NCI-H2171 treated with DMSO at 0.1 percent for 48 hours (cell line): ENCODE measurements at regions not wholly inside any gene's neighbourhood (a gene's known extent, or its start where the extent isn't known, plus 50 kb on each side); places are given as distances from the start of the nearest gene placed in this dataset.
A peak's percentile ranks its signal among the peaks of the same experiment; 100 is the strongest.

ENCODE experiments used
- DNase-seq: peaks from one replicate; lab custom pipeline; 2025; lab: John Stamatoyannopoulos, UW

DNA sequence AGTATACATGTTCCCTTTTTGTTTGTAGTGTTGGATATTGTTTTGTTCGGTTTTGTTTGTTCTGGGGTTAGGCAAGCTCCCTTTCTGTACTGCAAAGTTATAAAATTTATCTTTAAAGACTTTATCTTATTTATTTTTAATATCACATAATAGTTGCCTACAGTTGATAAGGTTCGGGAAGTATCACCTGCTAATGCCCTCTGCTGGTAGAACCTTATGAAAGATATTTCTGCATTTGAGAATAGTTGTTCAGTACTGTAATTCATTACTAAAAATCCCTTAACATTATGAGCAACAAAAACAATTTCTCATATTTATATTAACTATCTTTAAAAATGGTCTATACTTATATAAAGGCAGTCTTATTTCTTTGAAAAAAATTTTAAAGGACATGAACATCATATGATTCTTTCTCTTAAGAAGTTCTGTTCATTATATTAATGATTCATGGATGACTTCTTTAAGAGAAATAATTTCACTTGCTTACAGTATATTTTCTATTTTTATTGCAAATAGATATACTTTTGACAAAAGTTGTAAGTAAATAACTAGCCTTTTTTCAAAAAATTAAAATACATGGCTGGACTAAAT lies 1126.8 kb downstream of the SI start:
- peak; percentile 2 for DNase-seq

DNA sequence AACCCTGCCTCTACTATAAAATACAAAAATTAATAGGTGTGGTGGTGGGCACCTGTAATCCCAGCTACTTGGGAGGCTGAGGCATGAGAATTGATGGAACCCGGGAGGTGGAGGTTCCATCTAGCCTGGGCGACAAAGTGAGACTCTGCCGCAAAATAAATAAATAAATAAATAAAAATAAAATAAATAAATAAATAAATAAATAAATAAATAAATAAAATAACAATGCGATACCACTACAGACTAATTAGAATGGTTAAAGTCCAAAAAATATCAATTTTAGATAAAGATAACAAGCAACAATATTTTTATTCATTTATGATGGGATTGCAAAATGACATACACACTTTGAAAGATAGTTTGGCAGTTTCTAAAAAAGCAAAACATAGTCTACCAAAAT lies 1131.5 kb downstream of the SI start:
- no peak for DNase-seq

DNA sequence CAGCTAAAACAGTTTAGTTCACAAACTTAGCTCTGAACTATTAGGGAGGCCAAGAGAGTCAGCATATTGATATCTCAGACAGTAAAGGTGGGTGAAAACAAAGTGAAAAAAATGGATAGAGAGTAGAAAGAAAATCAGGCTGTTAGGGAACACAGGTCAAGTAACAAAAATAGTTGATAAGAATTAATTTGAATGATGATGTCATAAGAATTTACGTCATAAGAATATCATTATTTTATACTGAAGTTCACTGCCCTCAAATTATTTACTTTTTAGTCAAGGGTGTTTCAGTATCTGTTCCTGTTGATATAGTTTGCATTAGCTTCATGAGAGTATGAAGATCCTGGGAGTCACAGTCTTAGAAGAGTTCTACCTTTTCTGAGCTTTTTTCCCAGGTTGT lies 1134.6 kb downstream of the SI start:
- no peak for DNase-seq

DNA sequence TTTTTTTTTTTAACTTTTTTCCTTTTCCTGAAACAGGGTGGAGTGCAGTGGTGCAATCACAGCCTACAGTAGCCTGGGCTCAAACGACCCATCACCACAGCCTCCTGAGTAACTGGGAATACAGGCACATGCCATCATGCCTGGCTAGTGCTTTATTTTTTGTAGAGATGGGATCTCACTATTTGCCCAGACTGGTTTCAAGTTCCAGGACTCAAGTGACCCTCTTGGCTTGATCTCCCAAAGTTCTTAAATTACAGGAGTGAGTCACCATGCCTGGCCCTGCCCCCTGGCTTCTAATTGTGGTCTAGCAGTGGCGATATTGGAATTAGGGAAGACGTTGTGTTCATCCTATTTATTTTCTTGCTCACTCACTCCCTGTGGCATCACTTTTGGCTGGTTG lies 1138.4 kb downstream of the SI start:
- DNase-seq: peak; percentile 3

DNA sequence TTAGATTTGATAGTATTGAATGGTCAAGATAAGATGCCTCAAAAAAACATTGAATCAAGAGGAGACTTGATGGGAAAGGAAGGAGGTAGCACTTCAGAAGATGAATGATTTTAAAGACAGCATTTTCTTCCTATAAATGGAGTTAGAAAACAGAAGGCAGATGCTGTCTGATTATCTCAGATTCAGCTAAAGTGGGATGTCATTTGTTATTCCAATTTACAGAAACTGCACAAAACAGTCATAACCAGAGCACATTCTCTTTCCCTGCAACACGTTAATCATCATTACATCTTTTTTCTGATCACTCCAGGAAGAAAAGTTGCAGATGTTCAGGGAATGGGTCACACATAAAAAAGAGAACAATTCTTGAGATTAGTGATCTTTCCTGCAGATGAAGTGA lies 1141.8 kb downstream of the SI start:
- no peak for DNase-seq

DNA sequence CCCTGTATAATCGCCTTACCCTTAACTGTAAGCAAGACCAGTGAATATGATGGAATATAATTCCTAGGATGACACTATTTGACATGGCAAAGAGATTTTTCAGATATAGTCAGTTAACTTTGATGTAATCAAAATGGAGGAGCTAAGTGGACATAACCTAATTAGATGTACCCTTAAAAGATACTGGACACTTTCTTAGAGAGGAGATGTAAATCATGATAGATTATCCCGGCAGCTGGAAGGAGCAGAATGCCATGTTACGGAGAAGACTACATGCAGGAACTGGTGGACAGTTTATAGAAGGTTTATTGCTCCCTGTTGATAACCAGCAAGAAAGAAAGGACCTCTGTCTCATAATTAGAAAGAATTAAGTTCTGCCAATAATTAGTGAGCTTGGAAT lies 1142.9 kb downstream of the SI start:
- DNase-seq: no peak

DNA sequence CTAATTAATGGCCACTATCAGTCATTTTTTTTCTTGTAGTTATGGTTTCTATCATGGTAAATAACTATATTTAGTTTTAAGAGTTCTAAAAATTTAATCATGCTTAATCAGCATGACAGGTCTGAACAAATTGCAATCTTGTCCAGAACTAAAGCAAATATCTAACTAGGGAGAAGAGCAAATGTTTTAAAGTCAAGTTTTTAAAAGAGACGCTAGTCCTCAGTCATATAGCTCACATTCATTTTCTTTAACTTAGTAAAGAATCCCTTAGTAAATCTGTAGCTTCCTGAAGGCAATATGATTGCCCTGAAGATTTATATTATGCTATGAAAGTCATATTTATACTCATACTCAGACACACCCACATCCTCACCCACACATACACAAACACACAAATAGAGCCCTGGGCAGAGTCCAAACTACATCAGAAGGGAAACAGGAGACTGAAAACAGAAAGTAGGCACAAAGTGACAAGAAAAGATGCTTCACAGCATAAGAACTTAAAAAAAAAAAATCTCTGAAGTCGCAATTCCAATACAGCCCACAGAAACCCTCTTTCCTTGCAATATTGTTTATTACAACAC lies 1149.1 kb downstream of the SI start:
- no peak for DNase-seq

DNA sequence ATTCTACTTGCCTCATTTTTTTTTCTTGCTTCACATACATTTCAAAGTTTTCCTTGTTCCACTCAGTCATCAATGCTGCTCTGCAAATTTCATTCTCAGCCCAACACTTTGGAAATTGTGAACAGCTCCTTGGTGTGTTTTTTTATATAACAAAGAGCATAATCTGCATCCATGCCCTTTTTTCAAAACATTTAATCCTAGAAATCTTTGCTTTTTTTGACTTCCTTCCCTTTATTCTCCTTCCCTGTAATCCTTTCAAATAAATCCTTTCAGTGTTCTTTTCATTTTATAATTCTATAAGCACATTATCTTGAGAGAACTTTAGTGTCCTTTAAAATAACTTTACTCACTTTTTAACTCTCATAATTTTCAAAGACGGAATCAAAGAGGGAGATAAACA lies 1150.8 kb downstream of the SI start:
- DNase-seq: no peak

DNA sequence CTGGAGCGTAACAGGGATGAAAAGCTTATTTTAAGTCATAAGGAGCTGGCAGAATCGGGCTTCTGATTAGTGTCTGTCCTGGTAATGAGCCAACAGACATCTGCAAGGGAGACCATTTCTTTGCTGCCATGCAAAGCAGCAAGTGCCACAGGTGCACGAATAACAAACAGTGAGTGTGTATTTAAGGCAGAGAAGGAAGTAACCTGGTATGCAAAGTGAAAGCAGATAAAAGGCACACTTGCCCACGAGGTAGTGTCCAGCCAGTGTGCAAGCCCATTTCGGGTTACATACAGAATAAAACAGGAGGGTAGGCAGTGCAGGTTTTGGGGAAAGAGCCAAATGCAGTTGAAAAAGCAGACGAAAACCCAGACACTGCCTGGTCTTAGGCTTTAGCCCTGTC lies 1153.7 kb downstream of the SI start:
- DNase-seq: no peak

DNA sequence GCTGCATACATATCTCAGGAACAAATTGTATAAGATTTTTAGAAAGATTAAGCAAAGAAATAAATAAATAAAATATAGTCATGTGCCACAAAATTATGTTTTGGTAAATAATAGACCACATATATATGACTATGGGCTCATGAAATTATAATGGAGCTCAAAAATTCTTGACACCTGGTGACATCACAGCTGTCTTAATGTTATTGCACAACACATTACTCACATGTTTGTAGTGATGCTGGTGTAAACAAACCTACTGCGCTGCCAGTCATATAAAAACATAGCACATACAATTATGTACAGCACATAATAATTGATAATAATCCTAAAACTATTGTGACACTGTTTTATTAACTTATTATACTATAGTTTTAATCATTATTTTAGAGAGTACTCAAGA lies 1159.1 kb downstream of the SI start:
- no peak for DNase-seq

DNA sequence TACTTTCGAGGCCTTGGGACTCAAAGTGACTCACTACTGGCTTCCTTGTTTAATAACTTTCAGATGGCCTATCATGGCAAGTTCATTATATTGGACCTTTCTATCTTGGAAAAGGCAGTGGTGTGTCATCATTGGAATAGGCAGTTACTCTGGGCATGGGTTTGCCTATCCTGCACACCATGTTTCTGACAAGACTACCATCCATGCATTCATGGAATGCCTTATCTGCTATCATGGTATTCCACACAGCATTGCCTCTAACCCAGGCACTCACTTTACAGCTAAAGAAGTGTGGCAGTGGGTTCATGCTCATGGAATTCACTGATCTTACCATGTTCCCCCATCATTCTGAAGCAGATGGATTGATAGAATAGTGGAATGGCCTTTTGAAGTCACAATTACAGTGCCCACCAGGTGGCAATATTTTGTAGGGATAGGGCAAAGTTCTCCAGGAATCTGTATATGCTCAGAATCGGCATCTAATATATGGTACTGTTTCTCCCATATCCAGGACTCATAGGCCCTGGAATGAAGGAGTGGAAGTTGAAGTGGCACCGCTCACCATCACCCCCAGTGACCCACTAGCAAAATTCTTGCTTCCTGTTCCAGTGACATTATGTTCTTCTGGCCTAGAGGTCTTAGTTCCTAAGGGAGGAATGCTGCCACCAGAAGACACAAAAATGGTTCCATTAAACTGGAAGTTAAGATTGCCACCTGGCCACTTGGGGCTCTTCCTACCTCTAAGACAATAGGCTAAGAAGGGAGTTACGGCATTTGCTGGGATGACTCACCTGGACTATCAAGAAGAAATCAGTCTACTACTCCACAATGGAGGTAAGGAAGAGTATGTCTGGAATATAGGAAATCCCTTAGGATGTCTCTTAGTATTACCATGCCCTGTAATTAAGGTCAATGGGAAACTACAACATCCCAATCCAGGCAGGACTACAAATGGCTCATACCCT lies 1161.4 kb downstream of the SI start:
- DNase-seq: peak; percentile 37

DNA sequence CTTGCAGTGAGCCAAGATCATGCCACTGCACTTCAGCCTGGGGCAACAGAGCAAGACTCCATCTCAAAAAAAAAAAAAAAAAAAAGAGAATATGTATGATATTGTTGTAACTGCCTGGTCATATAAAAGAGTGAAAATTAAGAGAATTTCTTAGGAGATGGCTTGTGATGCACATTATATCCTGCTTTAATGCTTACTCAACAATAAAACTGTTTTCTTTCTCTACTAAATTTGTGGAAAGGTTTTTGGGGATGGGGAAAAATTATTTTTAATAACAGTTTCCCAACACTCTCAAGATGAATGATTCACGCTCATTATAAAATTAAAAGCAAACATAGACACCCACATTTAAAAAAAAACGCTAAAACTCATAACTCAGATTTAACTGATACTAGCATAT lies 1163.0 kb downstream of the SI start:
- no peak for DNase-seq

DNA sequence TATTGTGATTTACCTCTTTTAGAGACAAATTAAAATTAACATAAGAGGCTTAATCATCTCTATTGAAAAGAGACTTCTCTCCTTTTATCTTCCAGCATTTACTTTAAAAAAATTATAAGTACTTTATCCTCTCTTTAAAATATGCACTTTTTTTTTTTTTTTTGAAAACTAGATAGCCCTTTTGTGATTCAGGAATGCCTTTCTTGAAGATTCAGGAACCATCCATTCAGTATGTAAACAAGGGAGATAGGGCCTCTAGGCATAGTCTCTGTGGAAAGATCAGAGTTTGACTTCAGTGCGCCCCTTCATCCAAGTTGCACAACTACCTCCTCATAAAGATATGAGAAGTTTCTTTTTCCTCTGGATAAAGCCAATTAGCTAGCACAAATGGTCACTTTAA lies 1163.7 kb downstream of the SI start:
- DNase-seq: no peak

DNA sequence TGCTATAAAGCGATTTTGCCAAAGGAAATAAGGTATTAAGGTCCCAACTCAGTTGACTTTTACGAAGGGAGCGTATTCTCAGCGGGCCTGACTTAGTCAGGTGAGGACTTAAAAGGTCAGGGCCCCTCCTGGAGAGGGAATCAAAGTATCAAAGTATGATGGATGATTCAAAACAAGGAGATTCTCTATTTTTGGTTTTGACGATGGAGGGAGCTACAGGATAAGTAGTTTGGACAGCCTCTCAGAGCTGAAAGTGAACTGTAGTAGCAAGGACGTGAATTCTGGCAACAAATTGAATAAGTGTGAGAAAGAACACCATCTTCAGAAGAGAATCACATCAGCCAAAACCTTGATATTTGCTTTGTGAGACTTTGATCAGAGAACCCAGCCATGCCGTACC lies 1186.5 kb downstream of the SI start:
- DNase-seq: no peak

DNA sequence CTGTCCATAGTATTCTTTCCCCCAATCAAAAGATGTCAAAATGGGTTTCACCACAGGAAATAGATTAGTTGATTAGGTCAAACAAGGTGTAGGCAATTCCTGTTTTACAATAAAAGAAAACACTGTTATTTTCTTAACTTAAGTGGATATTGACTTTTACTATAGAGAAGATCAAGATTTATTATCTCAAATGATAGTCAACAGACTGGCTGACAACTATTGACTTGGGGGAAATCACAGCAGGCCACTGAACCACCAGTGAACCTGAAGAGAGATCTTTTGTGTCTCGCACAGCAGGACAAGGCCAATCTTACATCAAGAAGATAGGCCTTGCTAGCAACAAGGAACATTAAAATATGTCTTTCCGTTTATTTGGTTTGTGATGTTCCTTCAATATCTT lies 1187.6 kb downstream of the SI start:
- DNase-seq: no peak

DNA sequence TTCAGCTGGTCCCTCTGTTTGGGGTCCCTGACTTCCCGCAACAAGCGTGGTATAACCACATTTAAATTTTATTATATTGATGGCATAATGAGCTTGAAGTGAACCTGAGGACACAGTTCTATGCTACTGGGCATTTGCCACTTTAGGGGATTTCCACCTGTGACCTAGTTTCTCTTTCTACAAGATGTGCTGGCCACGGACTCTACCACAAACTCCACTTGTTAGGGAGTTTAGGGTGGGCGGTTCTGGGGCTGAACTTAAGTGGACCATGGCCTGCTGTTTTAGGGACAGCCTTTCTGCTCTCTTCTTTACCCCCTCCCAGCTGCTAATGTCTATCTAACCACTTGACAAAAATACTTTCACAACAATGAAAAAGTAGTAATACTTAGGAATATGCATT lies 1199.1 kb downstream of the SI start:
- DNase-seq: no peak

DNA sequence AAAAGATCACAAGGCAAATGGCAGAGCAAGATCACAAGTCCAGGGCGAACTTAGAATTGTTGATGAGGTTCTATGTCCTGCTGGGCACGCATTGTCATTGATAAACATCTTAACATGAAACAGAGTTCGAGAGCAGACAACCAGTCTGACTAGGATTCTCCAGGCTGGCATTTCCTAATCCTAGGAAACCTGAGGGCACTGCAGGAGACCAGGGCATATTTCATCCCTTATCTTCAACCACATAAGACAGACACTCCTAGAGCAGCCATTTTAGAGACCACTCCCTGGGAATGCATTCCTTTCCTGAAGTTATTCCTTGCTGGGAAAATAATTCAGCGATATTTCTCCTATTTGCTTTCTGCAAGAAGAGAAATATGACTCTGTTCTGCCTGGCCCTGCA lies 1199.9 kb downstream of the SI start:
- peak; percentile 6 for DNase-seq

DNA sequence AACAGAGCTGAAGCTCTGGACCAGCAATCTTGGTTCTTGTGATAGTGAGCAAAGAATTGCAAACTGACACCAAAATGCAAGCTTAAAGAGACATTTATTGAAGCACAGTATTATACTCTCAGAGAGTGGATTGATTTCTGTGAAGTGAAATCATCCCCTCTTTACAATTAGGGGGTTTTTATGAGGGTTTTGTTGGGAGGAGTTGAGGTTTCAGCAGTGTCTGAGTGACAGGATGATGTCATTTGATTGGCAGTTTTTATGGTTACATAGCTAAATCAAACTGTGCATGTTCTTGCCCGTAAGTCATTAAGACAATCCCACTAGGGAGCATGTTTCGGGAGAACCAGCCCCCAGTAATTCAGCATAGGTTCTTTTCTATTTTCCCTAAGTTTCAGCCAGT lies 1200.5 kb downstream of the SI start:
- no peak for DNase-seq

DNA sequence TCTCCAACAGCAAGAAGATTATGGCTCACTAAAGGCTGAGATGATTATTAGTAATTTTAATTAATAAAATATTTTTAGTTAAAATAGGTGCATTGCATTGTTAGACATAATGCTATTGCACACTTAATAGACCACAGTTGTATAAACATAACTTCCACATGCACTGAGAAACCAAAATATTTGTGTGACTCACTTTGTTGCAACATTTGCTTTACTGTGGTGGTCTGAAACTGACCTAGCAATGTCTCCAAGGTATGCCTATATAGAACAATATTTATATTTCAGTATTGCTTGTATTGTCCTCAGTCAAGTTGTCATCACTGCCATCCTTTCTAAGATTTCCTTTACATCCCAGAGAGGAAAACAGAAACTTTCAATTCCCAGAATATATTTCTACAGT lies 1215.2 kb downstream of the SI start:
- no peak for DNase-seq

DNA sequence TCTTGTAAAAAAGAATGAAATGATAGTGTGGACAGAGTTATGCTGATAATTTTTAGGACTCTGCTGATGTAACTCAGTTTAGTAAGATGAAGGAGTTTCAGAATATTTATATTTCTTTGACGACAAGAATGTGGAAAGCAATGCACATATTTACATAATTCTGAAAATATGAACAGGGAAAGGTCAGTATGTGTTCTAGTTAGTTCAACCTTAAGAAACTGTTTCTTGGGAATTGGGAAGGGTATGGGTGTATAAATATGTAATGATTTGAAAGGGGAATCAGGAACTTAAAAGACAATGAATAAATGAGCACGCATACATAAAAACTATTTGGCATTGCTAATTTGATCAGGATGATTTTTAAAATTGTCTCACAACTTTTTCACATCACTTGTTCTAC lies 1226.1 kb downstream of the SI start:
- no peak for DNase-seq

DNA sequence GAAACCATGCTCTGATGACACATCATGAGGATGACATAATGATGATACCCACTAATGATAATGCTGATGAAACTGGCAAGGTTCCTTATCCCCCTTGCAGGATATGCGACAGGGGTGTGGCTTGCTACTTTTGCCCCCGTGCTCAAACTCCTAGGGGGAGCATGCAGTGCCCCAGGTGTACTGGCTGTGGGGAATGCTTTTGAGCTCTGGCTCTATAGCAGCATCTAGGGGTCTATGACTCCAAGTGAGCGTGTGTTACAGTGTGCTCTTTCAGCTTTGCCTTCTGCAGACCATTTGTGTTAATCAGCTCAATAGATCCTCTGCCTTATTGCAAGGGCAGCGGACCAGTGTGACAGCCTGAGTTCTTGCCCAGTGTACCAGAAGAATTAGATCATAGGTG lies 1239.5 kb downstream of the SI start:
- DNase-seq: peak; percentile 37

DNA sequence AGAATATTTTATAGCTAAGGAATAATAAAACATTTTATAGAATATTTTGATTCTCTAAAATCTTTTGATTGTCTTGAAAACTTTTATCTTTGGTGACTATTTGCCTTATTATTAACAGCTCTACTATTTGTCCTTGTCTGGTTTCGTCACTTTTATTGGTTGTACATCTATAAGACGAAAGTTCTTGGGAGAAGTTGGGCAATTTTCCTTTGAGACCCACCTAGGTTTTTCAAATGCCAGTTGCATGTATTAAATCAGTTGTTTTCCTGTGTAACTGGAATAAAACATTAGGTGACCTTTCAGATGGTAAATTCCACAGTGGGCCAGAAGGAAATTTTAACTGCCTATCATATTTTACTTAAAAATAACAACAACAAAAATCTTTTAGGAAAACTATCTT lies 1245.7 kb downstream of the SI start:
- DNase-seq: no peak

DNA sequence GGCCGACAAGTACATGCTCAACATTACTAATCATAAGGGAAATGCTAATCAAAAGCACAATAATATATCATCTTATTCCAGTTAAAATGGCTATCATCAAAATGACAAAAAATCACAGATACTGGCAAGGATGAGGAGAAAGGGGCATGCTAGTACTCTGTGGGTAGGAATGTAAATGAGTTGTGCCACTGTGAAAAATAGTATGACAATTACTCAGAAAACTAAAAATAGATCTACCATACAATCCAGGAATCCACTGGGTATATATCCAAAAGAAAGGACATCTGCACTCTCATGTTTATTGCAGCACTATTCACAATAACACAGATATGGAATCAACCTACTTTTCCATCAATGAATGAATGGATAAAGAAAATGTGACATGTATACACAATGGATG lies 1256.5 kb downstream of the SI start:
- no peak for DNase-seq
